IMR-90 (cell line): ENCODE measurements at regions not wholly inside any gene's neighbourhood (a gene's known extent, or its start where the extent isn't known, plus 50 kb on each side); places are given as distances from the start of the nearest gene placed in this dataset.

Source experiments
- ATAC-seq: fragments of 200-7000 bp; cut with Tn5 transposase; 2 replicates; pipeline ENCODE4 v1.9.1; 2020; ENCODE audit warnings: low read depth, mild to moderate bottlenecking, moderate library complexity
- BruUV-seq: library from RNA; stranded (reverse); fragments of 400-500 nt; replicated peaks from 2 replicates; lab custom pipeline; 2021; lab: Mats Ljungman, UMichigan
- CTCF ChIA-PET: fragments of 300-600 bp; formaldehyde crosslinking; extraction: SDS; loops from one replicate; lab custom pipeline; 2021; ENCODE audit warnings: antibody characterized with exemption; lab: Yijun Ruan, JAX
- POLR2A ChIA-PET: fragments of 300-600 bp; sonication (Branson Sonifier 250); formaldehyde crosslinking; loops from one replicate; lab custom pipeline; 2022; ENCODE audit warnings: antibody characterized with exemption; ENCODE audit not compliant: unreplicated experiment; lab: Charles Lee
- DNase-seq: peaks from one replicate; pipeline ENCODE4 v3.0.0; 2013
- H2AFZ ChIP-seq: replicated peaks from 2 replicates; pipeline ENCODE3; 2013; ENCODE audit warnings: low read length, mild to moderate bottlenecking; ENCODE audit not compliant: poor library complexity
- H2AK5ac ChIP-seq: 2 replicates; pipeline ENCODE4 v1.6.1; 2013; ENCODE audit warnings: low read depth, low read length, inconsistent platforms
- H2AK9ac ChIP-seq: replicated peaks from 2 replicates; pipeline ENCODE3; 2013; ENCODE audit warnings: mild to moderate bottlenecking, low read depth, low read length, moderate library complexity; ENCODE audit not compliant: poor library complexity
- H2BK120ac ChIP-seq: 2 replicates; pipeline ENCODE4 v1.6.1; 2013; ENCODE audit warnings: low read depth, low read length, inconsistent platforms
- H2BK15ac ChIP-seq: 3 replicates; pipeline ENCODE4 v1.6.1; 2013; ENCODE audit warnings: low read depth, low read length, inconsistent platforms
- H2BK20ac ChIP-seq: 2 replicates; pipeline ENCODE4 v1.6.1; 2013; ENCODE audit warnings: low read depth, mild to moderate bottlenecking, inconsistent platforms, low read length, moderate library complexity
- H2BK5ac ChIP-seq: 2 replicates; pipeline ENCODE4 v1.6.1; 2013; ENCODE audit warnings: mild to moderate bottlenecking, low read depth, low read length, inconsistent platforms; ENCODE audit not compliant: poor library complexity, severe bottlenecking
- H3K14ac ChIP-seq: replicated peaks from 2 replicates; pipeline ENCODE4 v1.6.1; 2013; ENCODE audit warnings: low read depth, low read length, inconsistent platforms
- H3K18ac ChIP-seq: 2 replicates; pipeline ENCODE4 v1.6.1; 2013; ENCODE audit warnings: low read depth, low read length, control low read depth
- H3K23ac ChIP-seq: 2 replicates; pipeline ENCODE4 v1.6.1; 2013; ENCODE audit warnings: low read depth, low read length, inconsistent platforms
- H3K27ac ChIP-seq: 2 replicates; pipeline ENCODE4 v1.5.1; 2013; ENCODE audit warnings: mild to moderate bottlenecking, control low read depth, low read length; ENCODE audit not compliant: insufficient read depth
- H3K27me3 ChIP-seq: 2 replicates; pipeline ENCODE4 v1.6.1; 2013; ENCODE audit warnings: low read length; ENCODE audit not compliant: control insufficient read depth, insufficient read depth
- H3K36me3 ChIP-seq: 2 replicates; pipeline ENCODE4 v1.6.1; 2013; ENCODE audit warnings: low read length, mixed read lengths; ENCODE audit not compliant: control insufficient read depth, insufficient read depth
- H3K4ac ChIP-seq: 2 replicates; pipeline ENCODE4 v1.6.1; 2013; ENCODE audit warnings: low read depth, low read length, inconsistent platforms
- H3K4me1 ChIP-seq: 2 replicates; pipeline ENCODE4 v1.6.1; 2013; ENCODE audit warnings: low read length, mixed read lengths; ENCODE audit not compliant: control insufficient read depth, insufficient read depth
- H3K4me2 ChIP-seq: 2 replicates; pipeline ENCODE4 v1.6.1; 2013; ENCODE audit warnings: low read depth, mild to moderate bottlenecking, control low read depth, low read length, moderate library complexity
- H3K4me3 ChIP-seq: 2 replicates; pipeline ENCODE4 v1.5.1; 2013; ENCODE audit warnings: low read depth, mild to moderate bottlenecking, control low read depth, low read length, moderate library complexity; ENCODE audit not compliant: insufficient read depth
- H3K56ac ChIP-seq: 2 replicates; pipeline ENCODE4 v1.6.1; 2013; ENCODE audit warnings: low read length, inconsistent platforms; ENCODE audit not compliant: insufficient read depth; ENCODE audit errors: extremely low read depth
- H3K79me1 ChIP-seq, 2 experiments: 2 replicates each; pipeline ENCODE4 v1.6.1; 2013; ENCODE audit warnings: low read length in 2 of 2, inconsistent platforms in 1 of 2, low read depth in 1 of 2
- H3K9ac ChIP-seq: 2 replicates; pipeline ENCODE4 v1.6.1; 2013; ENCODE audit warnings: low read depth, low read length, control low read depth
- H3K9me1 ChIP-seq: 2 replicates; pipeline ENCODE4 v1.6.1; 2013; ENCODE audit warnings: low read length, inconsistent platforms; ENCODE audit not compliant: insufficient read depth
- H3K9me3 ChIP-seq: 2 replicates; pipeline ENCODE4 v1.6.1; 2013; ENCODE audit warnings: low read length; ENCODE audit not compliant: control insufficient read depth, insufficient read depth
- H4K20me1 ChIP-seq: 2 replicates; pipeline ENCODE4 v1.6.1; 2013; ENCODE audit warnings: low read length, inconsistent platforms; ENCODE audit not compliant: insufficient read depth
- H4K5ac ChIP-seq: 2 replicates; pipeline ENCODE4 v1.6.1; 2013; ENCODE audit warnings: mild to moderate bottlenecking, low read depth, low read length, control low read depth
- H4K8ac ChIP-seq, 2 experiments: 2 replicates each; pipeline ENCODE4 v1.6.1; 2013; ENCODE audit warnings: low read depth in 2 of 2, low read length in 2 of 2, control low read depth in 1 of 2, inconsistent platforms in 1 of 2
- H4K91ac ChIP-seq: 2 replicates; pipeline ENCODE4 v1.6.1; 2013; ENCODE audit warnings: low read depth, low read length, inconsistent platforms; ENCODE audit not compliant: insufficient read depth
- CHD1 ChIP-seq: IDR thresholded peaks from 2 replicates; pipeline ENCODE4 v1.6.1; 2012; ENCODE audit warnings: low read depth, low read length, improper control_type of control experiment
- dilution Hi-C: fragments of 300-500 bp; cut with HindIII; formaldehyde crosslinking; loops from one replicate; pipeline ENCODE4 v1.14.3; 2018; ENCODE audit warnings: low sequenced_read_pairs; ENCODE audit not compliant: unreplicated experiment
- in situ Hi-C: fragments of 300-500 bp; cut with MboI; formaldehyde crosslinking; loops from 3 replicates; pipeline ENCODE4 v1.14.3; 2019; ENCODE audit warnings: low sequenced_read_pairs, inconsistent platforms, mixed read lengths
- intact Hi-C: fragments of 100-400 bp; cut with micrococcal nuclease; formaldehyde crosslinking; loops from 2 replicates; pipeline ENCODE4 v1.10.0; 2022
- TF ChIP-seq, protein P1 (sequence below): fragments of 150-350 bp; IDR thresholded peaks from 2 replicates; pipeline ENCODE4 v1.6.1; 2017; ENCODE audit warnings: mild to moderate bottlenecking, antibody characterized with exemption, low read length, low read depth

DNA sequence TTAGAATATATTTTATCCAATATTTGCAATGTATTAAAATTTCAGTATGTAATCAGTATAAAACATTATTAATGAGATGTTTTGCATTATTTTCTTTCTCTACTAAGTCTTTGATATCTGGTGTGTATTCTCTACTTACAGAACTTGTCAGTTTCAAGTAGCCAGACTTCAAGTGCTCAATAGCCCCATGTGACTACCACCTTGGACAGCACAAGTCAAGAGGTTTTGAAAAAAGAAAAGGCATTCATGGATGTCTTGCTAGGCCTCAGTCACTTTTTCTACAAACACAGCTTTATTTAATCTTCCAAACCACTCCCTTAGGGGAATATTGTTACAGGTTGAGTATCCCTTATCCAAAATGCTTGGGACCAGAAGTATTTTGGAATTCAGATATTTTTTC lies 189.4 kb downstream of the QDPR start:
- Histone ChIP-seq H3K27ac (no peak overlapping the region), H4K91ac (no peak overlapping the region), H3K9me3 (peaks cover 6% of the 10 kb centered on the region), H3K9ac (no peak overlapping the region), H3K36me3 (no peaks in the 10 kb centered on the region), H3K18ac (no peak overlapping the region), H3K9me1 (0 out of 2 replicates have a peak, but pooled peaks cover 5% of the 10 kb centered on the region), H2BK5ac (no peak overlapping the region), H4K8ac (no peak overlapping the region), H2BK15ac (no peak overlapping the region), H2AFZ (no peak overlapping the region), H3K4ac (no peak overlapping the region), H2BK120ac (peak overlapping the region; percentile 92; the same call in 1 of the 2 replicates), H2AK5ac (no peak overlapping the region), H3K56ac (no peak overlapping the region), H3K4me2 (no peak overlapping the region), H2BK20ac (no peak overlapping the region; the same call in 1 of the 2 replicates), H3K4me1 (peaks cover 4% of the 10 kb centered on the region; the same call in 1 of the 2 replicates), H4K20me1 (no peaks in the 10 kb centered on the region), H3K79me1 (no peaks in the 10 kb centered on the region), H2AK9ac (no peak overlapping the region), H3K23ac (no peak overlapping the region), H3K4me3 (no peak overlapping the region), H4K5ac (no peak overlapping the region), H3K27me3 (no peaks in the 10 kb centered on the region), H3K14ac (no peak overlapping the region)
- ATAC-seq (no peak), DNase-seq (peak; percentile 16)
- dilution Hi-C loops (no loop called here), intact Hi-C loops (no loop called here), in situ Hi-C loops (loop anchor here (5.0 to 25.0 kb wide), 4 partner anchors 410 to 1038 kb away; no protein-coding TSS in a partner anchor)
- TF ChIP-seq, protein P1, sequence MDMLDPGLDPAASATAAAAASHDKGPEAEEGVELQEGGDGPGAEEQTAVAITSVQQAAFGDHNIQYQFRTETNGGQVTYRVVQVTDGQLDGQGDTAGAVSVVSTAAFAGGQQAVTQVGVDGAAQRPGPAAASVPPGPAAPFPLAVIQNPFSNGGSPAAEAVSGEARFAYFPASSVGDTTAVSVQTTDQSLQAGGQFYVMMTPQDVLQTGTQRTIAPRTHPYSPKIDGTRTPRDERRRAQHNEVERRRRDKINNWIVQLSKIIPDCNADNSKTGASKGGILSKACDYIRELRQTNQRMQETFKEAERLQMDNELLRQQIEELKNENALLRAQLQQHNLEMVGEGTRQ, result peak; percentile 27; the same call in 1 of the 2 replicates
- TF ChIP-seq CHD1, result no peak
- ChIA-PET CTCF (interaction anchor here (0.6 to 2.9 kb wide), 3 partner anchors 93 to 529 kb away, joined by 4 to 13 read pairs (median 8); no protein-coding TSS in a partner anchor), POLR2A (interaction anchor here (0.6 kb wide), 1 partner anchor 16 kb away, joined by 5 read pairs; no protein-coding TSS in a partner anchor)
- BruUV-seq, result no TSS peak
